SK-N-SH (cell line): ENCODE measurements at regions not wholly inside any gene's neighbourhood (a gene's known extent, or its start where the extent isn't known, plus 50 kb on each side); places are given as distances from the start of the nearest gene placed in this dataset.

Experiments used
- CTCF ChIA-PET: fragments of 300-600, 350-600 bp; formaldehyde crosslinking; extraction: SDS; loops from one replicate; lab custom pipeline; 2021; lab: Yijun Ruan, JAX
- POLR2A ChIA-PET: fragments of 350-600 bp; sonication (Branson Sonifier 250); formaldehyde crosslinking; extraction: SDS; loops from one replicate; lab custom pipeline; 2020; ENCODE audit warnings: antibody characterized with exemption, inconsistent platforms; lab: Yijun Ruan, JAX
- DNase-seq: peaks from one replicate; pipeline ENCODE4 v3.0.0; 2012
- H2AFZ ChIP-seq: fragments of 200-600 bp; sonication (generic); 2 replicates; pipeline ENCODE4 v1.8.1; 2016; ENCODE audit warnings: antibody characterized with exemption, mild to moderate bottlenecking, low read depth
- H3F3A ChIP-seq: fragments of 200-600 bp; sonication (generic); replicated peaks from 2 replicates; pipeline ENCODE3; 2016; ENCODE audit warnings: antibody characterized with exemption, mild to moderate bottlenecking; ENCODE audit not compliant: insufficient read depth
- H3K27ac ChIP-seq, 2 experiments: fragments of 200-500 bp in 1 of 2; fragments of 200-600 bp in 1 of 2; sonication (Bioruptor generic) in 1 of 2; sonication (generic), shearing (Covaris generic) in 1 of 2; 2 replicates each; pipeline versions ENCODE4 v1.5.1 to v1.6.1; 2014 to 2016; ENCODE audit warnings: low read depth in 2 of 2, inconsistent platforms in 1 of 2, low read length in 1 of 2, mild to moderate bottlenecking in 1 of 2, mixed read lengths in 1 of 2
- H3K27me3 ChIP-seq: fragments of 200-600 bp; sonication (generic), shearing (Covaris generic); 2 replicates; pipeline ENCODE4 v1.6.1; 2016; ENCODE audit warnings: mixed run types; ENCODE audit not compliant: insufficient read depth
- H3K36me3 ChIP-seq, 2 experiments: fragments of 200-500 bp in 1 of 2; fragments of 200-600 bp in 1 of 2; sonication (Bioruptor generic) in 1 of 2; sonication (generic) in 1 of 2; replicated peaks in 1 of 2; 2 replicates each; pipeline versions ENCODE3 to v1.5.1; 2014 to 2016; ENCODE audit warnings: low read length in 1 of 2, mild to moderate bottlenecking in 1 of 2; ENCODE audit not compliant: insufficient read depth in 2 of 2, control insufficient read depth in 1 of 2
- H3K4me1 ChIP-seq, 2 experiments: fragments of 200-500 bp in 1 of 2; fragments of 200-600 bp in 1 of 2; sonication (Bioruptor generic) in 1 of 2; sonication (generic), shearing (Covaris generic) in 1 of 2; 2 replicates each; pipeline versions ENCODE4 v1.5.1 to v1.6.1; 2014 to 2016; ENCODE audit warnings: low read depth in 1 of 2, low read length in 1 of 2, mixed run types in 1 of 2; ENCODE audit not compliant: insufficient read depth in 2 of 2, control insufficient read depth in 1 of 2
- H3K4me2 ChIP-seq: fragments of 200-600 bp; sonication (generic), shearing (Covaris generic); 2 replicates; pipeline ENCODE4 v1.6.1; 2017; ENCODE audit warnings: mixed run types
- H3K4me3 ChIP-seq, 2 experiments: fragments of 200-500 bp in 1 of 2; fragments of 200-600 bp in 1 of 2; sonication (Bioruptor generic) in 1 of 2; sonication (generic), shearing (Covaris generic) in 1 of 2; 2 replicates each; pipeline versions ENCODE4 v1.5.1 to v1.8.1; 2014 to 2016; ENCODE audit warnings: low read depth in 2 of 2, inconsistent platforms in 1 of 2, low read length in 1 of 2, mild to moderate bottlenecking in 1 of 2, mixed read lengths in 1 of 2, moderate library complexity in 1 of 2
- H3K79me2 ChIP-seq: fragments of 200-600 bp; sonication (generic); 2 replicates; pipeline ENCODE4 v1.8.1; 2017; ENCODE audit warnings: mild to moderate bottlenecking; ENCODE audit not compliant: insufficient read depth
- H3K9ac ChIP-seq: fragments of 200-600 bp; sonication (generic); 2 replicates; pipeline ENCODE4 v1.6.1; 2017; ENCODE audit warnings: mixed run types
- H3K9me2 ChIP-seq: fragments of 200-600 bp; sonication (generic); 2 replicates; pipeline ENCODE4 v1.6.1; 2017; ENCODE audit warnings: mixed run types
- H3K9me3 ChIP-seq: fragments of 200-600 bp; sonication (generic); 2 replicates; pipeline ENCODE4 v1.6.1; 2017; ENCODE audit warnings: mixed run types, mild to moderate bottlenecking, moderate library complexity
- H4K20me1 ChIP-seq: fragments of 200-600 bp; sonication (generic); 2 replicates; pipeline ENCODE4 v1.6.1; 2017; ENCODE audit warnings: mild to moderate bottlenecking, mixed run types; ENCODE audit not compliant: insufficient read depth
- EZH2phosphoT487 ChIP-seq: fragments of 200-600 bp; sonication (generic); IDR thresholded peaks from 2 replicates; pipeline ENCODE4 v1.6.1; 2017; ENCODE audit warnings: low read depth, mixed run types, mild to moderate bottlenecking, antibody characterized with exemption, moderate library complexity, borderline replicate concordance
- FOSL2 ChIP-seq: IDR thresholded peaks from 2 replicates; pipeline ENCODE4 v1.4.0; 2012; ENCODE audit warnings: low read depth, mild to moderate bottlenecking, moderate library complexity, borderline replicate concordance
- FOXM1 ChIP-seq: IDR thresholded peaks from 2 replicates; pipeline ENCODE4 v1.4.0; 2012; ENCODE audit warnings: low read depth, mild to moderate bottlenecking
- JUND ChIP-seq: IDR thresholded peaks from 2 replicates; pipeline ENCODE4 v1.4.0; 2012
- MEF2A ChIP-seq: IDR thresholded peaks from 2 replicates; pipeline ENCODE4 v1.4.0; 2012; ENCODE audit warnings: low read depth, borderline replicate concordance
- NFIC ChIP-seq: IDR thresholded peaks from 2 replicates; pipeline ENCODE4 v1.4.0; 2012; ENCODE audit warnings: borderline replicate concordance
- POLR2AphosphoS5 ChIP-seq: IDR thresholded peaks from 2 replicates; pipeline ENCODE4 v1.6.1; 2012; ENCODE audit warnings: low read depth, low read length
- RCOR1 ChIP-seq: fragments of 150-350 bp; IDR thresholded peaks from 2 replicates; pipeline ENCODE4 v1.6.1; 2017; ENCODE audit warnings: antibody characterized with exemption, low read length
- RFX5 ChIP-seq: IDR thresholded peaks from 2 replicates; pipeline ENCODE4 v1.6.1; 2012; ENCODE audit warnings: mild to moderate bottlenecking, improper control_type of control experiment, low read length
- RXRA ChIP-seq: IDR thresholded peaks from 2 replicates; pipeline ENCODE4 v1.4.0; 2012; ENCODE audit warnings: low read depth, mild to moderate bottlenecking, borderline replicate concordance
- SIN3A ChIP-seq: IDR thresholded peaks from 2 replicates; pipeline ENCODE4 v1.6.1; 2012; ENCODE audit warnings: low read depth, mild to moderate bottlenecking, low read length, moderate library complexity, borderline replicate concordance
- TAF1 ChIP-seq: IDR thresholded peaks from 2 replicates; pipeline ENCODE4 v1.6.1; 2012; ENCODE audit warnings: low read depth, mild to moderate bottlenecking, low read length, moderate library complexity, borderline replicate concordance
- TCF12 ChIP-seq: IDR thresholded peaks from 2 replicates; pipeline ENCODE4 v1.4.0; 2012
- TEAD4 ChIP-seq: IDR thresholded peaks from 2 replicates; pipeline ENCODE4 v1.4.0; 2012; ENCODE audit warnings: mild to moderate bottlenecking, borderline replicate concordance; ENCODE audit not compliant: insufficient read depth
- WGBS: methylation state at CpG from one replicate; pipeline ENCODE4 v1.1.6; 2017; ENCODE audit warnings: low lambda C conversion rate; 5-methylcytosine and 5-hydroxymethylcytosine counted together
- TF ChIP-seq, protein P1 (sequence below): fragments of 150-350 bp; IDR thresholded peaks from 2 replicates; pipeline ENCODE4 v1.6.1; 2016; ENCODE audit warnings: mild to moderate bottlenecking, low read depth, low read length
- TF ChIP-seq, protein P2 (sequence below): fragments of 150-350 bp; IDR thresholded peaks from 2 replicates; pipeline ENCODE4 v1.6.1; 2017; ENCODE audit warnings: antibody characterized with exemption, low read length, low read depth, borderline replicate concordance
- TF ChIP-seq, protein P3 (sequence below): fragments of 200-600 bp; sonication (generic); IDR thresholded peaks from 2 replicates; pipeline ENCODE4 v1.6.1; 2017; ENCODE audit warnings: antibody characterized with exemption, mild to moderate bottlenecking, moderate library complexity
- TF ChIP-seq, protein P4 (sequence below): IDR thresholded peaks from 2 replicates; pipeline ENCODE4 v1.4.0; 2012; ENCODE audit warnings: low read depth
- TF ChIP-seq, protein P5 (sequence below): IDR thresholded peaks from 2 replicates; pipeline ENCODE4 v1.4.0; 2012; ENCODE audit warnings: low read depth, borderline replicate concordance

DNA sequence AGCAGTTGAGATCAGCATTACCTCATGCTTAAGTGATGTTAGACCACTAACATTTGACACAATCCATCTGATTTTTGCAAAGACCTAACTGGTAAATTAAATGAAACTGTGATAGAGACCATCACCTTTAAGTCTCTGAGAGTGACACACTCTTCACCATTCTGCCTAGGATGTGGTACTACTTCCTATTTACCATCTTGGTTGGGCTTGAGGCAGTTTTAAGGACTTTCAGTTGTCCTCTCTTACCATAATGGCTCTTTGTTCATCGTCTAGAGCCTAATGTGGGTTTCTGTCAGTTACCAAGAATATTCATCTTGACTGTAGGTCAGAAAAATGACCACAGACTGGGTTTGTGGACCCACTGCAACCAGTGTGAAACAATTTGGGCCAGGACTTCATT lies 158.1 kb downstream of the CETN3 start:
- Histone ChIP-seq H3K36me3 (no peaks in the 10 kb centered on the region), H3F3A (no peaks in the 10 kb centered on the region), H3K9ac (no peak overlapping the region), H4K20me1 (no peaks in the 10 kb centered on the region), H3K27ac (no peak overlapping the region), H3K27me3 (no peaks in the 10 kb centered on the region), H3K4me2 (no peak overlapping the region), H3K4me1 (no peaks in the 10 kb centered on the region), H2AFZ (no peak overlapping the region), H3K9me2 (no peaks in the 10 kb centered on the region), H3K4me3 (no peak overlapping the region), H3K9me3 (no peaks in the 10 kb centered on the region), H3K79me2 (no peaks in the 10 kb centered on the region)
- TF ChIP-seq FOXM1: no peak
- TF ChIP-seq NFIC: no peak
- no peak for TF ChIP-seq RFX5
- TF ChIP-seq, protein P1, sequence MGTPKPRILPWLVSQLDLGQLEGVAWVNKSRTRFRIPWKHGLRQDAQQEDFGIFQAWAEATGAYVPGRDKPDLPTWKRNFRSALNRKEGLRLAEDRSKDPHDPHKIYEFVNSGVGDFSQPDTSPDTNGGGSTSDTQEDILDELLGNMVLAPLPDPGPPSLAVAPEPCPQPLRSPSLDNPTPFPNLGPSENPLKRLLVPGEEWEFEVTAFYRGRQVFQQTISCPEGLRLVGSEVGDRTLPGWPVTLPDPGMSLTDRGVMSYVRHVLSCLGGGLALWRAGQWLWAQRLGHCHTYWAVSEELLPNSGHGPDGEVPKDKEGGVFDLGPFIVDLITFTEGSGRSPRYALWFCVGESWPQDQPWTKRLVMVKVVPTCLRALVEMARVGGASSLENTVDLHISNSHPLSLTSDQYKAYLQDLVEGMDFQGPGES: no peak
- TF ChIP-seq, protein P2, sequence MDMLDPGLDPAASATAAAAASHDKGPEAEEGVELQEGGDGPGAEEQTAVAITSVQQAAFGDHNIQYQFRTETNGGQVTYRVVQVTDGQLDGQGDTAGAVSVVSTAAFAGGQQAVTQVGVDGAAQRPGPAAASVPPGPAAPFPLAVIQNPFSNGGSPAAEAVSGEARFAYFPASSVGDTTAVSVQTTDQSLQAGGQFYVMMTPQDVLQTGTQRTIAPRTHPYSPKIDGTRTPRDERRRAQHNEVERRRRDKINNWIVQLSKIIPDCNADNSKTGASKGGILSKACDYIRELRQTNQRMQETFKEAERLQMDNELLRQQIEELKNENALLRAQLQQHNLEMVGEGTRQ: no peak
- TF ChIP-seq TEAD4: no peak
- TF ChIP-seq MEF2A: no peak
- TF ChIP-seq, protein P3, sequence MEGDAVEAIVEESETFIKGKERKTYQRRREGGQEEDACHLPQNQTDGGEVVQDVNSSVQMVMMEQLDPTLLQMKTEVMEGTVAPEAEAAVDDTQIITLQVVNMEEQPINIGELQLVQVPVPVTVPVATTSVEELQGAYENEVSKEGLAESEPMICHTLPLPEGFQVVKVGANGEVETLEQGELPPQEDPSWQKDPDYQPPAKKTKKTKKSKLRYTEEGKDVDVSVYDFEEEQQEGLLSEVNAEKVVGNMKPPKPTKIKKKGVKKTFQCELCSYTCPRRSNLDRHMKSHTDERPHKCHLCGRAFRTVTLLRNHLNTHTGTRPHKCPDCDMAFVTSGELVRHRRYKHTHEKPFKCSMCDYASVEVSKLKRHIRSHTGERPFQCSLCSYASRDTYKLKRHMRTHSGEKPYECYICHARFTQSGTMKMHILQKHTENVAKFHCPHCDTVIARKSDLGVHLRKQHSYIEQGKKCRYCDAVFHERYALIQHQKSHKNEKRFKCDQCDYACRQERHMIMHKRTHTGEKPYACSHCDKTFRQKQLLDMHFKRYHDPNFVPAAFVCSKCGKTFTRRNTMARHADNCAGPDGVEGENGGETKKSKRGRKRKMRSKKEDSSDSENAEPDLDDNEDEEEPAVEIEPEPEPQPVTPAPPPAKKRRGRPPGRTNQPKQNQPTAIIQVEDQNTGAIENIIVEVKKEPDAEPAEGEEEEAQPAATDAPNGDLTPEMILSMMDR: no peak
- TF ChIP-seq TAF1: no peak
- TF ChIP-seq SIN3A: no peak
- no peak for TF ChIP-seq EZH2phosphoT487
- TF ChIP-seq RXRA: no peak
- TF ChIP-seq, protein P4, sequence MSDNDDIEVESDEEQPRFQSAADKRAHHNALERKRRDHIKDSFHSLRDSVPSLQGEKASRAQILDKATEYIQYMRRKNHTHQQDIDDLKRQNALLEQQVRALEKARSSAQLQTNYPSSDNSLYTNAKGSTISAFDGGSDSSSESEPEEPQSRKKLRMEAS: no peak
- no peak for TF ChIP-seq POLR2AphosphoS5
- TF ChIP-seq, protein P5, sequence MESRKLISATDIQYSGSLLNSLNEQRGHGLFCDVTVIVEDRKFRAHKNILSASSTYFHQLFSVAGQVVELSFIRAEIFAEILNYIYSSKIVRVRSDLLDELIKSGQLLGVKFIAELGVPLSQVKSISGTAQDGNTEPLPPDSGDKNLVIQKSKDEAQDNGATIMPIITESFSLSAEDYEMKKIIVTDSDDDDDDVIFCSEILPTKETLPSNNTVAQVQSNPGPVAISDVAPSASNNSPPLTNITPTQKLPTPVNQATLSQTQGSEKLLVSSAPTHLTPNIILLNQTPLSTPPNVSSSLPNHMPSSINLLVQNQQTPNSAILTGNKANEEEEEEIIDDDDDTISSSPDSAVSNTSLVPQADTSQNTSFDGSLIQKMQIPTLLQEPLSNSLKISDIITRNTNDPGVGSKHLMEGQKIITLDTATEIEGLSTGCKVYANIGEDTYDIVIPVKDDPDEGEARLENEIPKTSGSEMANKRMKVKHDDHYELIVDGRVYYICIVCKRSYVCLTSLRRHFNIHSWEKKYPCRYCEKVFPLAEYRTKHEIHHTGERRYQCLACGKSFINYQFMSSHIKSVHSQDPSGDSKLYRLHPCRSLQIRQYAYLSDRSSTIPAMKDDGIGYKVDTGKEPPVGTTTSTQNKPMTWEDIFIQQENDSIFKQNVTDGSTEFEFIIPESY: no peak
- TF ChIP-seq RCOR1: no peak
- no peak for TF ChIP-seq FOSL2
- no peak for TF ChIP-seq TCF12
- TF ChIP-seq JUND: no peak
- no peak for DNase-seq
- POLR2A ChIA-PET: no interaction called here
- 50% methylated on average over 1 of the region's 1 CpG for WGBS
- CTCF ChIA-PET: no interaction called here
